GM23248 (cell line): ENCODE measurements at regions not wholly inside any gene's neighbourhood (a gene's known extent, or its start where the extent isn't known, plus 50 kb on each side); places are given as distances from the start of the nearest gene placed in this dataset.

ENCODE experiments used
- EZH2 ChIP-seq: fragments of 200-600 bp; sonication (generic); IDR thresholded peaks from 2 replicates; pipeline ENCODE4 v1.6.1; 2018; ENCODE audit warnings: antibody characterized with exemption, mild to moderate bottlenecking; ENCODE audit not compliant: insufficient read depth, poor library complexity, severe bottlenecking
- EZH2phosphoT487 ChIP-seq: fragments of 200-600 bp; sonication (generic); IDR thresholded peaks from 2 replicates; pipeline ENCODE4 v1.6.1; 2018; ENCODE audit warnings: antibody characterized with exemption, moderate library complexity, mild to moderate bottlenecking, low read depth; ENCODE audit not compliant: insufficient read depth

GRCh38 chr7:25831062-25831691, 320.8 kb upstream of the NFE2L3 start:
- TF ChIP-seq EZH2 (no peak), EZH2phosphoT487 (no peak)
